HG02610 (cell line): ENCODE measurements at regions not wholly inside any gene's neighbourhood (a gene's known extent, or its start where the extent isn't known, plus 50 kb on each side); places are given as distances from the start of the nearest gene placed in this dataset.

Experiments
- ATAC-seq: cut with Tn5 transposase; IDR thresholded peaks from one replicate; pipeline ENCODE4 v1.9.1; 2021; ENCODE audit warnings: mild to moderate bottlenecking, moderate library complexity; ENCODE audit not compliant: unreplicated experiment

- ATAC-seq, result no peak
These were observed 553.4 kb upstream of the KLF12 start for GRCh38 chr13:74687442-74688182.

- ATAC-seq, result no peak
These were observed 549.2 kb upstream of the KLF12 start for GRCh38 chr13:74683411-74683810.

GRCh38 chr13:74682746-74683145 lies 548.5 kb upstream of the KLF12 start:
- ATAC-seq, result no peak

GRCh38 chr13:74681891-74682290 lies 547.7 kb upstream of the KLF12 start:
- ATAC-seq, result no peak

- ATAC-seq, result no peak
These were observed 544.2 kb upstream of the KLF12 start for GRCh38 chr13:74678308-74678965.

- ATAC-seq, result no peak
These were observed 541.8 kb upstream of the KLF12 start for GRCh38 chr13:74675972-74676371.

GRCh38 chr13:74675182-74675581 lies 541.0 kb upstream of the KLF12 start:
- ATAC-seq, result no peak

GRCh38 chr13:74674720-74675119 lies 540.5 kb upstream of the KLF12 start:
- ATAC-seq, result no peak

GRCh38 chr13:74669149-74669548 lies 534.9 kb upstream of the KLF12 start:
- ATAC-seq, result no peak

GRCh38 chr13:74667656-74668203 lies 533.5 kb upstream of the KLF12 start:
- ATAC-seq, result no peak

- ATAC-seq, result no peak
These were observed 528.7 kb upstream of the KLF12 start for GRCh38 chr13:74662905-74663304.

GRCh38 chr13:74661851-74662250 lies 527.6 kb upstream of the KLF12 start:
- no peak for ATAC-seq

- no peak for ATAC-seq
These were observed 523.6 kb upstream of the KLF12 start for GRCh38 chr13:74657765-74658164.

GRCh38 chr13:74651121-74651520 lies 516.9 kb upstream of the KLF12 start:
- ATAC-seq, result no peak

GRCh38 chr13:74647991-74648390 lies 513.8 kb upstream of the KLF12 start:
- no peak for ATAC-seq

GRCh38 chr13:74647211-74647610 lies 513.0 kb upstream of the KLF12 start:
- ATAC-seq, result no peak

- ATAC-seq, result no peak
These were observed 511.9 kb upstream of the KLF12 start for GRCh38 chr13:74646091-74646490.

- no peak for ATAC-seq
These were observed 511.4 kb upstream of the KLF12 start for GRCh38 chr13:74645586-74645985.

- ATAC-seq, result no peak
These were observed 510.0 kb upstream of the KLF12 start for GRCh38 chr13:74644229-74644628.

GRCh38 chr13:74641586-74641985 lies 507.4 kb upstream of the KLF12 start:
- no peak for ATAC-seq

- ATAC-seq, result no peak
These were observed 499.5 kb upstream of the KLF12 start for GRCh38 chr13:74633734-74634133.

- ATAC-seq, result no peak
These were observed 495.8 kb upstream of the KLF12 start for GRCh38 chr13:74629985-74630384.
